ENCODE measurements at regions not wholly inside any gene's neighbourhood (a gene's known extent, or its start where the extent isn't known, plus 50 kb on each side); places are given as distances from the start of the nearest gene placed in this dataset.
"Not testable (repeated sequence)": the region's sequence is repeated elsewhere in the genome, so short reads cannot be mapped to it uniquely, and the experiment has no call there.

DNA sequence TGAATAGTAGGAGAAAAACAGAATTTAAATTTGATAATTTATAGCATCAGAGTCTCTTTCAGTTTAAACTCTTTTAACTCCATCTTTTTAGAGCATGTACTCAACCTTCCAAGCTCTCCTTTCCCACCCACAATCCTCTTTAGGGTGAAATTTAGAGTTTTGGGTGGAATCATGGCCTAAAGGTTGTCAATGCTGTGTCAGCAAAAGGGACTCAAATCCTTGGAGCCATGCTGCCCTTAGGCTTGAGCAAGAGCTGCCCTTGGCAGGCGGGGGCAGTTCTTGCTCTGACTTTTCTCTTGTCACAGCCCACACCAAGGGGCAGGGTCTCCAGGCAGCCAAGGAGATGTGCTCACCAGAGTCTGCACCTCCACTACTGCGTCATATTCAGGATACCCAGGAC lies 102.4 kb downstream of the MTX3 start:
- Histone ChIP-seq H3K27me3 (no peaks in the 10 kb centered on the region), H3K4me3 (no peak overlapping the region), H3K9me3 (no peaks in the 10 kb centered on the region), H3K27ac (no peak overlapping the region), H3K4me1 (no peaks in the 10 kb centered on the region), H3K36me3 (no peaks in the 10 kb centered on the region)
- TF ChIP-seq POLR2AphosphoS5 (IDR thresholded peaks at IDR 0.05), result no peak
- TF ChIP-seq, protein P1, sequence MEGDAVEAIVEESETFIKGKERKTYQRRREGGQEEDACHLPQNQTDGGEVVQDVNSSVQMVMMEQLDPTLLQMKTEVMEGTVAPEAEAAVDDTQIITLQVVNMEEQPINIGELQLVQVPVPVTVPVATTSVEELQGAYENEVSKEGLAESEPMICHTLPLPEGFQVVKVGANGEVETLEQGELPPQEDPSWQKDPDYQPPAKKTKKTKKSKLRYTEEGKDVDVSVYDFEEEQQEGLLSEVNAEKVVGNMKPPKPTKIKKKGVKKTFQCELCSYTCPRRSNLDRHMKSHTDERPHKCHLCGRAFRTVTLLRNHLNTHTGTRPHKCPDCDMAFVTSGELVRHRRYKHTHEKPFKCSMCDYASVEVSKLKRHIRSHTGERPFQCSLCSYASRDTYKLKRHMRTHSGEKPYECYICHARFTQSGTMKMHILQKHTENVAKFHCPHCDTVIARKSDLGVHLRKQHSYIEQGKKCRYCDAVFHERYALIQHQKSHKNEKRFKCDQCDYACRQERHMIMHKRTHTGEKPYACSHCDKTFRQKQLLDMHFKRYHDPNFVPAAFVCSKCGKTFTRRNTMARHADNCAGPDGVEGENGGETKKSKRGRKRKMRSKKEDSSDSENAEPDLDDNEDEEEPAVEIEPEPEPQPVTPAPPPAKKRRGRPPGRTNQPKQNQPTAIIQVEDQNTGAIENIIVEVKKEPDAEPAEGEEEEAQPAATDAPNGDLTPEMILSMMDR (IDR thresholded peaks at IDR 0.05), result no peak
- no peak for TF ChIP-seq POLR2A (IDR thresholded peaks at IDR 0.05)
- intact Hi-C loops (cut with DNase I; ENCODE audit: low total_unique reads), result no loop called here
- no peak for DNase-seq (ENCODE audit: low spot score in 2 of 2)

GRCh38 chr5:79886925-79887655 lies 104.0 kb downstream of the MTX3 start:
- Histone ChIP-seq H3K9me3 (no peaks in the 10 kb centered on the region), H3K27ac (no peak overlapping the region), H3K27me3 (no peaks in the 10 kb centered on the region), H3K4me3 (no peak overlapping the region), H3K4me1 (no peaks in the 10 kb centered on the region), H3K36me3 (no peaks in the 10 kb centered on the region)
- TF ChIP-seq, protein P1 (IDR thresholded peaks at IDR 0.05), result no peak
- DNase-seq (ENCODE audit: low spot score in 2 of 2), result no peak
- intact Hi-C loops (cut with DNase I; ENCODE audit: low total_unique reads), result no loop called here

- intact Hi-C loops (cut with DNase I; ENCODE audit: low total_unique reads), result no loop called here
- no peak for DNase-seq (ENCODE audit: low spot score in 2 of 2)
- Histone ChIP-seq H3K9me3 (no peaks in the 10 kb centered on the region), H3K36me3 (no peaks in the 10 kb centered on the region), H3K4me3 (no peak overlapping the region), H3K27ac (no peak overlapping the region), H3K27me3 (no peaks in the 10 kb centered on the region), H3K4me1 (no peaks in the 10 kb centered on the region)
- TF ChIP-seq, protein P1 (IDR thresholded peaks at IDR 0.05), result no peak
- TF ChIP-seq POLR2AphosphoS5 (IDR thresholded peaks at IDR 0.05) (no peak), POLR2A (IDR thresholded peaks at IDR 0.05) (no peak)
These were observed 104.6 kb downstream of the MTX3 start for GRCh38 chr5:79886456-79886855.

DNA sequence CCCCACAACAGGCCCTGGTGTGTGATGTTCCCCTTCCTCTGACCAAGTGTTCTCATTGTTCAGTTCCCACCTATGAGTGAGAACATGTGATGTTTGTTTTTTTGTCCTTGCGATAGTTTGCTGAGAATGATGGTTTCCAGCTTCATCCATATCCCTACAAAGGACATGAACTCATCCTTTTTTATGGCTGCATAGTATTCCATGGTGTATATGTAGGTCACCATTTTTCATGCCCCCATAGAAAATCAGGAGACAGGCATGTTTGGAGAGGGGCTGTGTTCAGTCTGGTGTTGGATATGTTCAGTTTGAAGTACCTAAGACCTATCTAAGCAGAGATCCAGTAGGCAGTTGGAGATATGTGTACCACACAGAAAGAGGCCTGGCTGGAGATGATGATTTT lies 111.2 kb downstream of the MTX3 start:
- not testable (repeated sequence) for H3K27me3 ChIP-seq; H3K4me1 ChIP-seq; H3K4me3 ChIP-seq; H3K36me3 ChIP-seq; DNase-seq (ENCODE audit: low spot score in 2 of 2); H3K9me3 ChIP-seq; H3K27ac ChIP-seq
- intact Hi-C loops (cut with DNase I; ENCODE audit: low total_unique reads), result loop anchor here (5.0 kb wide), 1 partner anchor 283 kb away; no protein-coding TSS in a partner anchor

GRCh38 chr5:79878721-79879336 lies 112.2 kb downstream of the MTX3 start:
- H3K4me3 ChIP-seq, result no peak overlapping the region
- no peaks in the 10 kb centered on the region for H3K4me1 ChIP-seq
- no peak for DNase-seq (ENCODE audit: low spot score in 2 of 2)
- H3K36me3 ChIP-seq, result no peaks in the 10 kb centered on the region
- H3K27ac ChIP-seq, result no peak overlapping the region
- TF ChIP-seq POLR2A (IDR thresholded peaks at IDR 0.05), result no peak
- TF ChIP-seq, protein P1 (IDR thresholded peaks at IDR 0.05), result peak in 1 of 3 donors; percentile 11
- no peaks in the 10 kb centered on the region for H3K9me3 ChIP-seq
- intact Hi-C loops (cut with DNase I; ENCODE audit: low total_unique reads), result no loop called here
- H3K27me3 ChIP-seq, result no peaks in the 10 kb centered on the region

Measured in breast epithelium (tissue), 4 donors.